ENCODE measurements at regions not wholly inside any gene's neighbourhood (a gene's known extent, or its start where the extent isn't known, plus 50 kb on each side); places are given as distances from the start of the nearest gene placed in this dataset.

- TF ChIP-seq CTCF (IDR thresholded peaks at IDR 0.05): no peak
- TF ChIP-seq POLR2A (IDR thresholded peaks at IDR 0.05): no peak
These were observed 219.4 kb downstream of the NFKBIZ start for GRCh38 chr3:102068736-102069135.

Data from right lobe of liver (tissue), 4 donors.